H1 (cell line): ENCODE measurements at regions not wholly inside any gene's neighbourhood (a gene's known extent, or its start where the extent isn't known, plus 50 kb on each side); places are given as distances from the start of the nearest gene placed in this dataset.

Experiments used
- CTCF ChIA-PET: fragments of 300-600 bp; sonication (Branson Sonifier 250); formaldehyde crosslinking; loops from one replicate; lab custom pipeline; 2021; ENCODE audit not compliant: partially characterized antibody; lab: Charles Lee
- POLR2A ChIA-PET: fragments of 300-600 bp; sonication (Branson Sonifier 250); formaldehyde crosslinking; loops from one replicate; lab custom pipeline; 2021; ENCODE audit warnings: inconsistent platforms; ENCODE audit not compliant: partially characterized antibody; lab: Charles Lee
- DNase-seq, 2 experiments: peaks; one replicate each; pipeline versions ENCODE4 v3.0.0 to v3.0.0-alpha.2; 2010 to 2022; ENCODE audit warnings: low spot score in 2 of 2, low read depth in 1 of 2, mixed read lengths in 1 of 2
- FAIRE-seq: peaks from 2 replicates; lab custom pipeline; 2011; peaks lifted over from hg19 to GRCh38; lab: Jason Lieb, UNC
- H2AFZ ChIP-seq: 2 replicates; pipeline ENCODE4 v1.8.1; 2012; ENCODE audit warnings: low read length, inconsistent platforms
- H2AK5ac ChIP-seq: 2 replicates; pipeline ENCODE4 v1.6.1; 2013; ENCODE audit warnings: low read depth, low read length
- H2BK120ac ChIP-seq: replicated peaks from 2 replicates; pipeline ENCODE3; 2013; ENCODE audit warnings: low read depth, low read length, inconsistent platforms
- H2BK12ac ChIP-seq: 2 replicates; pipeline ENCODE4 v1.6.1; 2013; ENCODE audit warnings: low read depth, low read length
- H2BK15ac ChIP-seq: 2 replicates; pipeline ENCODE4 v1.6.1; 2013; ENCODE audit warnings: low read length
- H2BK20ac ChIP-seq: 2 replicates; pipeline ENCODE4 v1.6.1; 2013; ENCODE audit warnings: low read length
- H2BK5ac ChIP-seq: 2 replicates; pipeline ENCODE4 v1.6.1; 2013; ENCODE audit warnings: low read depth, low read length
- H3K14ac ChIP-seq: 2 replicates; pipeline ENCODE4 v1.6.1; 2013; ENCODE audit warnings: inconsistent platforms; ENCODE audit not compliant: insufficient read length
- H3K18ac ChIP-seq: 2 replicates; pipeline ENCODE4 v1.6.1; 2013; ENCODE audit warnings: low read length; ENCODE audit errors: extremely low read depth
- H3K23ac ChIP-seq: 2 replicates; pipeline ENCODE4 v1.6.1; 2013; ENCODE audit warnings: inconsistent platforms; ENCODE audit not compliant: insufficient read length
- H3K23me2 ChIP-seq: 2 replicates; pipeline ENCODE4 v1.6.1; 2013; ENCODE audit warnings: low read depth, low read length
- H3K27ac ChIP-seq: 2 replicates; pipeline ENCODE4 v1.6.1; 2011; ENCODE audit warnings: low read depth, low read length, inconsistent platforms
- H3K27me3 ChIP-seq, 4 experiments: replicated peaks in 1 of 4; 1 replicate in 1 of 4; 2 replicates in 3 of 4; pipeline versions ENCODE4 v1.6.1 to v1.8.1; 2011 to 2013; ENCODE audit warnings: low read length in 3 of 4, mild to moderate bottlenecking in 3 of 4, inconsistent platforms in 2 of 4, mixed read lengths in 2 of 4, moderate library complexity in 1 of 4; ENCODE audit not compliant: control insufficient read depth in 3 of 4, insufficient read depth in 3 of 4; ENCODE audit errors: extremely low read depth in 1 of 4
- H3K36me3 ChIP-seq, 4 experiments: 2 replicates each; pipeline versions ENCODE4 v1.6.1 to v1.8.1; 2011 to 2013; ENCODE audit warnings: mild to moderate bottlenecking in 4 of 4, low read length in 3 of 4, moderate library complexity in 2 of 4, control low read depth in 1 of 4, inconsistent platforms in 1 of 4; ENCODE audit not compliant: insufficient read depth in 4 of 4, control insufficient read depth in 2 of 4
- H3K4ac ChIP-seq: replicated peaks from 2 replicates; pipeline ENCODE3; 2013; ENCODE audit warnings: low read length, low read depth, mixed read lengths, inconsistent platforms; ENCODE audit not compliant: insufficient read length
- H3K4me1 ChIP-seq, 4 experiments: replicated peaks in 1 of 4; 1 replicate in 1 of 4; 2 replicates in 3 of 4; pipeline versions ENCODE4 v1.6.1 to v1.8.1; 2011 to 2013; ENCODE audit warnings: low read length in 3 of 4, inconsistent platforms in 2 of 4, mixed read lengths in 1 of 4; ENCODE audit not compliant: insufficient read depth in 4 of 4, control insufficient read depth in 3 of 4
- H3K4me2 ChIP-seq, 2 experiments: 2 replicates each; pipeline versions ENCODE4 v1.6.1 to v1.8.1; 2011 to 2013; ENCODE audit warnings: low read depth in 2 of 2, low read length in 2 of 2, control low read depth in 1 of 2, inconsistent platforms in 1 of 2, mild to moderate bottlenecking in 1 of 2; ENCODE audit not compliant: insufficient read depth in 1 of 2
- H3K4me3 ChIP-seq, 4 experiments: fragments of 200-600, 300-600 bp in 1 of 4; sonication (generic), shearing (Covaris generic), sonication (Bioruptor Twin) in 1 of 4; 2 replicates each; pipeline versions ENCODE4 v1.5.1 to v1.8.1; 2011 to 2016; ENCODE audit warnings: low read length in 4 of 4, low read depth in 3 of 4, control low read depth in 2 of 4, inconsistent platforms in 2 of 4, mild to moderate bottlenecking in 2 of 4, mixed read lengths in 1 of 4, moderate library complexity in 1 of 4; ENCODE audit not compliant: insufficient read depth in 2 of 4; ENCODE audit errors: extremely low read depth in 1 of 4
- H3K56ac ChIP-seq: replicated peaks from 2 replicates; pipeline ENCODE3; 2013; ENCODE audit warnings: low read depth, mild to moderate bottlenecking, mixed read lengths, low read length, inconsistent platforms; ENCODE audit not compliant: insufficient read length
- H3K79me1 ChIP-seq: 2 replicates; pipeline ENCODE4 v1.6.1; 2013; ENCODE audit warnings: low read depth, low read length, control low read depth
- H3K79me2 ChIP-seq, 2 experiments: 2 replicates each; pipeline versions ENCODE4 v1.6.1 to v1.8.1; 2012 to 2013; ENCODE audit warnings: low read length in 2 of 2, mild to moderate bottlenecking in 2 of 2, inconsistent platforms in 1 of 2; ENCODE audit not compliant: insufficient read depth in 2 of 2, control insufficient read depth in 1 of 2
- H3K9ac ChIP-seq, 4 experiments: replicated peaks in 1 of 4; 1 replicate in 1 of 4; 2 replicates in 3 of 4; pipeline versions ENCODE4 v1.6.1 to v1.8.1; 2011 to 2013; ENCODE audit warnings: low read depth in 3 of 4, low read length in 3 of 4, control low read depth in 2 of 4, mild to moderate bottlenecking in 2 of 4, moderate library complexity in 2 of 4, inconsistent platforms in 1 of 4; ENCODE audit errors: extremely low read depth in 1 of 4
- H3K9me3 ChIP-seq, 2 experiments: 2 replicates each; pipeline versions ENCODE4 v1.6.1 to v1.8.1; 2012 to 2013; ENCODE audit warnings: mild to moderate bottlenecking in 2 of 2, moderate library complexity in 2 of 2, control low read depth in 1 of 2, inconsistent platforms in 1 of 2, low read depth in 1 of 2, low read length in 1 of 2, mixed read lengths in 1 of 2; ENCODE audit not compliant: insufficient read depth in 2 of 2
- H4K20me1 ChIP-seq, 2 experiments: replicated peaks in 1 of 2; 2 replicates each; pipeline versions ENCODE3 to v1.8.1; 2011 to 2013; ENCODE audit warnings: inconsistent platforms in 2 of 2, low read length in 2 of 2, mild to moderate bottlenecking in 1 of 2; ENCODE audit not compliant: insufficient read depth in 2 of 2, control insufficient read depth in 1 of 2
- H4K5ac ChIP-seq: 2 replicates; pipeline ENCODE4 v1.6.1; 2013; ENCODE audit warnings: low read length, low read depth, mixed read lengths, inconsistent platforms; ENCODE audit not compliant: insufficient read length
- H4K8ac ChIP-seq: 2 replicates; pipeline ENCODE4 v1.8.0; 2013; ENCODE audit warnings: mild to moderate bottlenecking, moderate library complexity, low read length, inconsistent platforms; ENCODE audit not compliant: insufficient read depth; ENCODE audit errors: extremely low read depth
- H4K91ac ChIP-seq: replicated peaks from 2 replicates; pipeline ENCODE3; 2013; ENCODE audit warnings: low read length, mixed read lengths, inconsistent platforms; ENCODE audit not compliant: insufficient read length
- ATF3 ChIP-seq: IDR thresholded peaks from 2 replicates; pipeline ENCODE4 v1.6.1; 2011; ENCODE audit warnings: low read depth, mild to moderate bottlenecking, low read length; ENCODE audit not compliant: insufficient read depth
- CBX5 ChIP-seq: fragments of 300-800, 300-1000 bp; sonication (generic); IDR thresholded peaks from 2 replicates; pipeline ENCODE4 v1.7.1; 2016; ENCODE audit warnings: antibody characterized with exemption, low read length, low read depth
- CREB1 ChIP-seq: IDR thresholded peaks from 2 replicates; pipeline ENCODE4 v1.6.1; 2012; ENCODE audit warnings: inconsistent platforms
- FOSL1 ChIP-seq: IDR thresholded peaks from 2 replicates; pipeline ENCODE4 v1.6.1; 2011; ENCODE audit warnings: mild to moderate bottlenecking, low read depth, low read length, moderate library complexity; ENCODE audit not compliant: insufficient read depth
- PHF8 ChIP-seq: fragments of 200-600 bp; sonication (generic); conservative IDR thresholded peaks from 2 replicates; pipeline ENCODE4 v1.7.1; 2012; ENCODE audit warnings: low read depth, mild to moderate bottlenecking, inconsistent platforms, low read length, moderate library complexity
- POLR2AphosphoS5 ChIP-seq: IDR thresholded peaks from 2 replicates; pipeline ENCODE4 v1.6.1; 2011; ENCODE audit warnings: low read depth, low read length
- POU5F1 ChIP-seq: IDR thresholded peaks from 2 replicates; pipeline ENCODE4 v1.6.1; 2011; ENCODE audit warnings: low read depth, mild to moderate bottlenecking, low read length, moderate library complexity
- SIN3A ChIP-seq, 2 experiments: IDR thresholded peaks in 1 of 2; conservative IDR thresholded peaks in 1 of 2; 2 replicates each; pipeline ENCODE4 v1.6.1; 2011 to 2012; ENCODE audit warnings: low read length in 2 of 2, improper control_type of control experiment in 1 of 2, low read depth in 1 of 2, mild to moderate bottlenecking in 1 of 2
- SP2 ChIP-seq: IDR thresholded peaks from 2 replicates; pipeline ENCODE4 v1.6.1; 2012; ENCODE audit warnings: mild to moderate bottlenecking, low read length, inconsistent platforms
- USF2 ChIP-seq: IDR thresholded peaks from 2 replicates; pipeline ENCODE4 v1.6.1; 2011; ENCODE audit warnings: low read length, improper control_type of control experiment
- ZNF274 ChIP-seq: IDR thresholded peaks from 2 replicates; pipeline ENCODE4 v1.7.0; 2012; ENCODE audit warnings: low read length, borderline replicate concordance; ENCODE audit errors: extremely low read depth
- WGBS, 2 experiments: shearing (Covaris generic) in 1 of 2; methylation state at CpG; one replicate each; pipeline versions ENCODE4 v1.1.6 to v1.1.7; 2013 to 2015; ENCODE audit warnings: low lambda C conversion rate in 2 of 2, mixed read lengths in 2 of 2, inconsistent platforms in 1 of 2, low coverage in 1 of 2, missing lambda C conversion rate in 1 of 2; ENCODE audit not compliant: insufficient replicate concordance in 2 of 2, insufficient coverage in 1 of 2, insufficient read length in 1 of 2; ENCODE audit errors: extremely low coverage in 1 of 2, missing lambda C conversion rate in 1 of 2; 5-methylcytosine and 5-hydroxymethylcytosine counted together
- TF ChIP-seq, protein P1 (sequence below): IDR thresholded peaks from 2 replicates; pipeline ENCODE4 v1.6.1; 2012; ENCODE audit warnings: inconsistent platforms

DNA sequence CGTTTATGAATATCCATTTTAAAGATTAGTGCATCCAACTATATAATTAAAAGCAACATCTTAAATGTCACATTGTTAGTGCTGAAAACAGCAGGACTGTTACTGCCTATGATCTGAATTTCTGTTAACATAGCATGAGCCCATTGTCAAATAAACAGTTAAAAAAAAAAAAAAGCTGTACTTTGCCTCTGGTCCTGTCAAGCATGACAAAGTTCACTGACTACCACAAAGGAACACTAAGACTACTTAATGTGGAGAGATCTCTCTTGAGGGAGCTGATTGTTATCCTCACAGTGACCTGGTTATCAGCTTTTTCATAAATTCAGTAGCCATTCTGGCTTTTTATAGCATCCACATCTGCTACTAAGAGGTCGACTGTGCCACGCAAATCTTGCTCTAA is 228.1 kb downstream of the TMEM200A start:
- ChIA-PET CTCF (no interaction called here), POLR2A (no interaction called here)
- Histone ChIP-seq H3K9ac (no peak overlapping the region), H4K20me1 (no peaks in the 10 kb centered on the region), H4K5ac (no peak overlapping the region), H3K36me3 (no peaks in the 10 kb centered on the region), H2BK120ac (no peak overlapping the region), H3K27ac (no peak overlapping the region), H2AFZ (no peak overlapping the region), H4K91ac (no peak overlapping the region), H3K4me2 (no peak overlapping the region), H2BK5ac (no peak overlapping the region), H3K4me3 (no peak overlapping the region), H2BK20ac (no peak overlapping the region), H3K79me2 (no peaks in the 10 kb centered on the region), H3K18ac (no peak overlapping the region), H4K8ac (no peak overlapping the region), H3K27me3 (no peaks in the 10 kb centered on the region), H3K79me1 (no peaks in the 10 kb centered on the region), H3K4ac (no peak overlapping the region), H3K9me3 (peaks cover 0 to 4% of the 10 kb centered on the region in 2 experiments; a peak in 1 of 4 replicates), H2AK5ac (no peak overlapping the region), H2BK12ac (no peak overlapping the region), H2BK15ac (no peak overlapping the region), H3K56ac (no peak overlapping the region), H3K14ac (no peak overlapping the region), H3K23me2 (no peaks in the 10 kb centered on the region), H3K4me1 (no peaks in the 10 kb centered on the region), H3K23ac (no peak overlapping the region)
- WGBS, 2 experiments: 98% methylated on average over 3 of the region's 3 CpGs; no CpG with 5 or more reads in 1 of the 2 experiments
- FAIRE-seq (no peak), DNase-seq (no peak)
- no peak for TF ChIP-seq POU5F1
- no peak for TF ChIP-seq PHF8
- no peak for TF ChIP-seq FOSL1
- no peak for TF ChIP-seq CREB1
- TF ChIP-seq USF2: no peak
- TF ChIP-seq SP2: no peak
- TF ChIP-seq ZNF274: no peak
- no peak for TF ChIP-seq SIN3A (conservative IDR thresholded peaks at IDR 0.05 in 1 of 2, IDR thresholded peaks at IDR 0.05 in 1 of 2; ENCODE audit: low read depth in 1 of 2, low read length in 2 of 2)
- TF ChIP-seq, protein P1, sequence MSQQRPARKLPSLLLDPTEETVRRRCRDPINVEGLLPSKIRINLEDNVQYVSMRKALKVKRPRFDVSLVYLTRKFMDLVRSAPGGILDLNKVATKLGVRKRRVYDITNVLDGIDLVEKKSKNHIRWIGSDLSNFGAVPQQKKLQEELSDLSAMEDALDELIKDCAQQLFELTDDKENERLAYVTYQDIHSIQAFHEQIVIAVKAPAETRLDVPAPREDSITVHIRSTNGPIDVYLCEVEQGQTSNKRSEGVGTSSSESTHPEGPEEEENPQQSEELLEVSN: no peak
- no peak for TF ChIP-seq ATF3
- TF ChIP-seq CBX5: no peak
- no peak for TF ChIP-seq POLR2AphosphoS5
